Osteoblast (primary cell): ENCODE measurements at regions not wholly inside any gene's neighbourhood (a gene's known extent, or its start where the extent isn't known, plus 50 kb on each side); places are given as distances from the start of the nearest gene placed in this dataset.

Experiments
- DNase-seq: peaks from one replicate; pipeline ENCODE4 v3.0.0; 2011; ENCODE audit warnings: low spot score, mixed read lengths; ENCODE audit not compliant: insufficient read length; ENCODE audit errors: missing footprints
- H2AFZ ChIP-seq: 2 replicates; pipeline ENCODE4 v1.6.0; 2011; ENCODE audit warnings: mild to moderate bottlenecking, low read length
- H3K27ac ChIP-seq: 2 replicates; pipeline ENCODE4 v1.5.1; 2011; ENCODE audit warnings: mild to moderate bottlenecking, low read depth, low read length, moderate library complexity
- H3K27me3 ChIP-seq: 2 replicates; pipeline ENCODE4 v1.6.0; 2012; ENCODE audit warnings: mild to moderate bottlenecking, control low read depth, inconsistent platforms, low read length, moderate library complexity; ENCODE audit not compliant: insufficient read depth
- H3K36me3 ChIP-seq: 2 replicates; pipeline ENCODE4 v1.5.1; 2011; ENCODE audit warnings: mild to moderate bottlenecking, low read length, control low read depth, moderate library complexity; ENCODE audit not compliant: insufficient read depth
- H3K4me1 ChIP-seq: 2 replicates; pipeline ENCODE4 v1.5.1; 2011; ENCODE audit warnings: mild to moderate bottlenecking, low read length, control low read depth, moderate library complexity; ENCODE audit not compliant: insufficient read depth
- H3K4me2 ChIP-seq: 2 replicates; pipeline ENCODE4 v1.6.0; 2011; ENCODE audit warnings: mild to moderate bottlenecking, low read length; ENCODE audit not compliant: insufficient read depth
- H3K4me3 ChIP-seq: fragments of 200-600 bp; sonication (generic); 3 replicates; pipeline ENCODE4 v1.5.1; 2012; ENCODE audit warnings: mild to moderate bottlenecking, low read length, inconsistent platforms; ENCODE audit not compliant: insufficient read depth
- H3K79me2 ChIP-seq: 2 replicates; pipeline ENCODE4 v1.6.0; 2012; ENCODE audit warnings: mild to moderate bottlenecking, low read length, control low read depth, inconsistent platforms; ENCODE audit not compliant: insufficient read depth
- H3K9me3 ChIP-seq: 2 replicates; pipeline ENCODE4 v1.5.1; 2011; ENCODE audit warnings: low read depth, low read length, control low read depth
- H4K20me1 ChIP-seq: 2 replicates; pipeline ENCODE4 v1.6.0; 2012; ENCODE audit warnings: mild to moderate bottlenecking, low read length, control low read depth; ENCODE audit not compliant: insufficient read depth
- TF ChIP-seq, protein P1 (sequence below): IDR thresholded peaks from 2 replicates; pipeline ENCODE4 v1.5.1; 2011; ENCODE audit warnings: mild to moderate bottlenecking, low read depth, low read length, moderate library complexity; ENCODE audit errors: extremely low read depth

- no peaks in the 10 kb centered on the region for H4K20me1 ChIP-seq
- H3K4me1 ChIP-seq = no peaks in the 10 kb centered on the region
- H3K27ac ChIP-seq = no peak overlapping the region
- no peak overlapping the region for H3K4me3 ChIP-seq
- no peaks in the 10 kb centered on the region for H3K27me3 ChIP-seq
- no peak overlapping the region for H3K4me2 ChIP-seq
- DNase-seq = no peak
- H3K79me2 ChIP-seq = no peaks in the 10 kb centered on the region
- no peaks in the 10 kb centered on the region for H3K9me3 ChIP-seq
- no peak overlapping the region for H2AFZ ChIP-seq
- no peaks in the 10 kb centered on the region for H3K36me3 ChIP-seq
- TF ChIP-seq, protein P1, sequence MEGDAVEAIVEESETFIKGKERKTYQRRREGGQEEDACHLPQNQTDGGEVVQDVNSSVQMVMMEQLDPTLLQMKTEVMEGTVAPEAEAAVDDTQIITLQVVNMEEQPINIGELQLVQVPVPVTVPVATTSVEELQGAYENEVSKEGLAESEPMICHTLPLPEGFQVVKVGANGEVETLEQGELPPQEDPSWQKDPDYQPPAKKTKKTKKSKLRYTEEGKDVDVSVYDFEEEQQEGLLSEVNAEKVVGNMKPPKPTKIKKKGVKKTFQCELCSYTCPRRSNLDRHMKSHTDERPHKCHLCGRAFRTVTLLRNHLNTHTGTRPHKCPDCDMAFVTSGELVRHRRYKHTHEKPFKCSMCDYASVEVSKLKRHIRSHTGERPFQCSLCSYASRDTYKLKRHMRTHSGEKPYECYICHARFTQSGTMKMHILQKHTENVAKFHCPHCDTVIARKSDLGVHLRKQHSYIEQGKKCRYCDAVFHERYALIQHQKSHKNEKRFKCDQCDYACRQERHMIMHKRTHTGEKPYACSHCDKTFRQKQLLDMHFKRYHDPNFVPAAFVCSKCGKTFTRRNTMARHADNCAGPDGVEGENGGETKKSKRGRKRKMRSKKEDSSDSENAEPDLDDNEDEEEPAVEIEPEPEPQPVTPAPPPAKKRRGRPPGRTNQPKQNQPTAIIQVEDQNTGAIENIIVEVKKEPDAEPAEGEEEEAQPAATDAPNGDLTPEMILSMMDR = no peak
Observed at GRCh38 chr10:8726084-8726778, 671.7 kb downstream of the GATA3 start.

DNA sequence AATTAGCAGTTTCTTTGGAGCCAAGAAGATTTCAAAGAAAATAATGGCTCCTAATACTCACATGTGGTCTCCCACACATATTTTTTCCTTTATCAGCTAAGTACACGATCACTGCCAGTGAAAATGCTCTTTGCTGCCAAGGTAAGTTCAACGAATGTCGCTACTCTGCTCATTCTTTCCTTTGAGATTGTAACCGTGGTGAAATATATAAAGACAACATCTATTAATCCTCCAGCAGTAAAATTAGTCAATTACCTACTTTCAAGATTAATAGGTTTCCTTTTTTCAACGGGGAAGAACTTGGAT lies 672.2 kb downstream of the GATA3 start:
- no peaks in the 10 kb centered on the region for H3K4me1 ChIP-seq
- H3K9me3 ChIP-seq = peaks cover 3% of the 10 kb centered on the region
- no peak for DNase-seq
- H3K27ac ChIP-seq = no peak overlapping the region
- no peak overlapping the region for H3K4me2 ChIP-seq
- TF ChIP-seq, protein P1 = no peak
- H2AFZ ChIP-seq = no peak overlapping the region
- no peak overlapping the region for H3K4me3 ChIP-seq
- H3K27me3 ChIP-seq = no peaks in the 10 kb centered on the region
- H4K20me1 ChIP-seq = no peaks in the 10 kb centered on the region
- H3K36me3 ChIP-seq = no peaks in the 10 kb centered on the region
- H3K79me2 ChIP-seq = no peaks in the 10 kb centered on the region

GRCh38 chr10:8731121-8732095 lies 676.9 kb downstream of the GATA3 start:
- Histone ChIP-seq H4K20me1 (no peaks in the 10 kb centered on the region), H3K4me1 (no peaks in the 10 kb centered on the region), H3K36me3 (no peaks in the 10 kb centered on the region), H3K79me2 (no peaks in the 10 kb centered on the region), H2AFZ (no peak overlapping the region), H3K4me2 (no peak overlapping the region), H3K4me3 (no peak overlapping the region), H3K9me3 (peaks cover 3% of the 10 kb centered on the region), H3K27me3 (no peaks in the 10 kb centered on the region), H3K27ac (no peak overlapping the region)
- TF ChIP-seq, protein P1 = no peak
- DNase-seq = no peak

- peak; percentile 36 for DNase-seq
- TF ChIP-seq, protein P1 = no peak
- H3K4me2 ChIP-seq = no peak overlapping the region
- no peaks in the 10 kb centered on the region for H3K27me3 ChIP-seq
- no peaks in the 10 kb centered on the region for H4K20me1 ChIP-seq
- H3K79me2 ChIP-seq = no peaks in the 10 kb centered on the region
- H3K4me3 ChIP-seq = no peak overlapping the region
- H3K27ac ChIP-seq = no peak overlapping the region
- H3K36me3 ChIP-seq = no peaks in the 10 kb centered on the region
- H3K4me1 ChIP-seq = no peaks in the 10 kb centered on the region
- no peaks in the 10 kb centered on the region for H3K9me3 ChIP-seq
- H2AFZ ChIP-seq = no peak overlapping the region
Observed at GRCh38 chr10:8738987-8739386, 684.5 kb downstream of the GATA3 start.
